NCI-H1092 (cell line): ENCODE measurements at regions not wholly inside any gene's neighbourhood (a gene's known extent, or its start where the extent isn't known, plus 50 kb on each side); places are given as distances from the start of the nearest gene placed in this dataset.

ENCODE experiments used
- DNase-seq: peaks from one replicate; lab custom pipeline; 2025; lab: John Stamatoyannopoulos, UW

DNA sequence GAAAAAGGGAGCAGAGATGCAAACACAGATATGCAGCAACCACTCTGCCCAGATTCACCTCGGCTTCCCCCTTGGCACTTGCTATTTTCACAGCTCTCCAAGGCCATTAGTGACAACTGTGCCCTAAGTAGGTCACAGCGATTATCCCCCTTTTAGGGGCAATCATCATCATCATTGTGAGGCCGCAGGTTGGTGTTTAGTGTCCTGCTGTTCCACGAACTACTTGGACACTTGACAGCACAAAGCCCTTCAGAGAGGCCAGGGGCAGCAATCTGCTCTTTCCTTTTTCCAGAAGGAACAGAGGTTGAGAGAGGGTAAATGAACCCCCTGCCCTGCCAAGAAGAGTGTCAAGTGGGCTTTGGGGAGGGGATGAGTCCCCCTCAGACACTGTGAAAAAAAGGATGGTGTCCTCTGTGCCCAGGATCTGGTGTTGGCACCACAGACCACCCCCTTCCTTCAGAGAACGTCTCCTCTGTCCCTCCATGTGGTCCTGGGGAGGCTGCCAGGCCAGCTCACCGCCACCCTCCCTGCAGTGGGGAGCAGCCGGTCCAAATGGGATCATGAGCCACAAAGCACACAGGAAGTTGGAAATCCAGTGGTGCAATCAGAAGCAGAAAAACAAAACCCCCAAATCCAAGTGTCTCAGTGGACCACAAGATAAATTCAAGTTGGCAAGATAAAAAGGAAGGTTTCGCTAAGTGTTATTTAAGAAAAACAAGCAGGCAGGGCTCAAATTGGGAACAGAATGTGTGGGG, 78.4 kb upstream of the MED9 start:
- peak; percentile 66 for DNase-seq

DNA sequence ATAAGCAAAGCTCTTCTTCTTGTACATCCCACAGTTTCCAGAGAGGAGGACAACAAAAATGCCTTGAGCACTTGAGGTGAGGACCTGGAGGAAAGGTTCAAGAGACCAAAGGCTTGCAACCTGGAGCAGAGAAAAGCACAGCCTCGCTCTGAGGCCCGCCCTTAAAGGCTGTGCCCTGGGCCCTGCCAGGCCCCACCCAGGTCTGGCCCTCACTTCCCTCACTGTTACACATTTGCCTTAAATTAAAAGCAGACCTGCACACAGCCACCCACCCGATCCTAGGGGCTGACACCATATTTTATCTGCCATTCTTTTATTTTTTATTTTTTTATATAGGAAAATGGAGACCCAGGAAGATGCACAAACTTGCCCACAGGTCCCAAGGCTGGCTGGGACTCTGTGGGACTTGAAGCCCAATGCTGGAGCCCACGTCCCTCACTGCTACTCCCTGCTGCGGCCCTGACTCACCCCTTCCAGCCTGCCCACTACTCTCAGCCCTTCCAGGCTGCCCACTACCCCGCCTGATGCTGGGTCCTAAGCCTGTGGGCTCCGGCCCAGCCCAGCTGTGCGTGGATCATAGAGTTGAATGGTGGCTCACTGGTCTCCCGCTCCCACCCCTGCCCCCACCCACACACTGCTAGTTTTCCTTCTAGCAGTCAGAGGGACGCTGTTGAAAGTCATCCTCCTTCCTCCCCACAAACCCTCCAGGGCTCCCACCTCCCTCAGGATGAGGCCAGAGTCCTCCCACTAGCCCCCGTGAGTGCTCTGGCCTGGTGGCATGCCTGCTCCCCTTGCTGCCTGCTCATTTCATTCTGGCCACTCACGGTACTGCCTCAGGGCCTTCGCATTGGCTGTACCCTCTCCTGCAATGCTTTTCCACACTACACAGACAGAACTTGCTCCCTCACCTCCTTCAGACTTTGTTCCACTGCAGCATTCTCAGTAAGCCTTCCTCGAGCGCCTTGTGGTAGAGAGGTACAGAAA, 77.6 kb upstream of the MED9 start:
- no peak for DNase-seq

DNA sequence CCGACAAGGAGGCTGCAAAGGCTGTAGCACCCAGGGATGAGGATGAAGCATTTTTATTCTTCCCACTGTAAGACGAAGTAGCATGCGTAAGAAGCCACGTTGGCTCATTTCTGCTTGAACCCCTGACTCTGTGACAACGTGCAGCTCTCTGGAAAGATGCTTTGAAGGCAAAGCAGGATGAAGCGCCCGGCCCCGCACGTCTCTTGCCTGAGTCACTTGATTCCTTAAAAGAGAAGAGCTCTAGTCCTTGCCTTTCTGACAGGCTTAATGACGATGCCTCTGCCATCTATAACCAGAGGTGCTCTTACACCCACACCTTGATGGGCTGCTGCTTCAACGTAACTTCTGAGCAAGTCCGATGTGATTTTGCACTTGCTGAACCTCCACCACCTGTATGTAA, 76.7 kb upstream of the MED9 start:
- DNase-seq: no peak

DNA sequence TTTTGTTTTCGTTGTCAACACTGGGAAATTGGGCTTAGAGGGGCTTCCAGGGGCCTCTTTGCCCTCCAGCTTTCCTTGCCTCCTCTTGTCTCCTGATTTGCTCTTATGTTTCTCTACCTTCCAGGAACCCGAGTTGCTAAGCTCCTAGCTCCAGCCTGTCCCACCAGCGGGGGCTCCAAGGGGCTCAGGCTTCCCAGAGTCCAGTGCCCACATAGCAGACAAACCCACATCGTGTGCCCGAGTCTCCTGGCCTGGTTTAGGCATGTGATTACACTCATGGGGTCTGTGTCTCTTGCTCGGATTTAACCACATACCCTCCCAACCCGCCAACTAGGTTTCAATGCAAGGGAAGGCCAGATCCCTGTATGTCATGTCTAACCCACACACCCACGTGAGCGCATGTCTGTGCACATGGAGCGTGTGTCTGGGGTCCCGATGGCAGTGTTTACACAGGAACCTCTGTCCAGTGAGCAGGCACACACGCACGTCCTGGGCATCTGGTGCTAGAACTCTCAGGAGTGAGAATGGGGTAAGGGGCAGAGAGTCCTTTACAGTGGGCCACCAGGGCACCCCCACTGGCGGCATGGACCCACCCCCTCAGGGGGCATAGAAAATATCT, 76.1 kb upstream of the MED9 start:
- no peak for DNase-seq

DNA sequence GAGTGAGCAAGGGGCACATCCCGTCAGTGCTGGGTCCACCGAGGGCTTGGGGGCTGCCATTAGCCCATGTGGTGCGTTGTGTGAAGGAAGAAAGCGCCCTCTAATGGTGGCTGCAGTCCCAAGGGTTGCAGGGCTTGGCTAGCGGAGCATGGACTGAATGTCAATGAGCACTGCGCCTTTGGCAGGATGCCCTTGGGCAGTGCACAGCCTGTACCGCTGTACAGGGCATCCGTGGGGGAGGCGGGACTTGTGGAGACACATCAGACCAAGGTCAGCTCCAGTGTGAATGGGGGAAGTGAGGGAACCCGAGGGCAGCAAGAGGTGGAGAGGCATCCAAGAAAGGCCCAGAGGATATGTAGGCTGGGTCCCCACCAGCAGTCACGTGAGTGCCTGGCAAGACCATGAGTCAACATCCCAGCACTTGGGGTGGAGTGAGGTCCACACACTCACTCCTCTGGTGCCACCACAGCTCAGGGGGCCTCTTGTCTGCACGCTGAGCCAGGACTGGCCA, 75.5 kb upstream of the MED9 start:
- no peak for DNase-seq

DNA sequence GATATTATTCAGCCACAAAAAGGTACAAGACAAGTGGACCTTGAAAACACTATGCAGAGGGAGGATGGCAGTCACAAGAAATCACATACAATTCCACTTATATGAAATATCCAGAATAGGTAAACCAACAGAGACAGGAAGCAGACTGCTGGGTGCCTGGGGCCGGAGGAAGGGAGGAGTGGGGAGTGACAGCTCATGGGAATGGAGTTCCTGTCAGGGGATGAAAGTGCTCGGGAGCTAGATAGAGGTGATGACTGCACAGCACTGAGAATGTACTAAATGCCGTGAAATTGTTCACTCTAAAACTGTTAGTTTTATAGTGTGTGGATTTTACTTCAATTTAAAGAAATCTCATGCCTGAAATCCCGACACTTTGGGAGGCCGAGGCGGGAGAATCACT, 74.2 kb upstream of the MED9 start:
- no peak for DNase-seq

DNA sequence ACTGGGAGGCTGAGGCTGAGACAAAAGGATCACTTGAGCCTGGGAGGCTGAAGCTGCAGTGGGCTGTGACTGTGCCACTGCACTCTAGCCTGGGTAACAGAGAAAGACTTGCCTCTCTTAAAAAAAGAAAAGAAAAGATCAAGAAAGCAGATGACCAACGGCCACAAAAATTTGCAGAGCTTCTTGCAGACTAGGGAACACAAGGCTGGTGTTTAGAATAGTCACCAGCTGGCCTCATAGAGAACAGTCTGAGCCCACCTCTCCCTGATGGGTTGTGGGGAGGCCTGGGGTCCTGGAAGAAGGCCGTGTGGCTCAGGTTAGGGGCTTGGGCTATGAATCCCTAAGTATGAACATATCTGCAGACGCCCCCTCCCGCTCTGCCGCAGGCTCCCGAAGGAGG, 73.7 kb upstream of the MED9 start:
- no peak for DNase-seq

DNA sequence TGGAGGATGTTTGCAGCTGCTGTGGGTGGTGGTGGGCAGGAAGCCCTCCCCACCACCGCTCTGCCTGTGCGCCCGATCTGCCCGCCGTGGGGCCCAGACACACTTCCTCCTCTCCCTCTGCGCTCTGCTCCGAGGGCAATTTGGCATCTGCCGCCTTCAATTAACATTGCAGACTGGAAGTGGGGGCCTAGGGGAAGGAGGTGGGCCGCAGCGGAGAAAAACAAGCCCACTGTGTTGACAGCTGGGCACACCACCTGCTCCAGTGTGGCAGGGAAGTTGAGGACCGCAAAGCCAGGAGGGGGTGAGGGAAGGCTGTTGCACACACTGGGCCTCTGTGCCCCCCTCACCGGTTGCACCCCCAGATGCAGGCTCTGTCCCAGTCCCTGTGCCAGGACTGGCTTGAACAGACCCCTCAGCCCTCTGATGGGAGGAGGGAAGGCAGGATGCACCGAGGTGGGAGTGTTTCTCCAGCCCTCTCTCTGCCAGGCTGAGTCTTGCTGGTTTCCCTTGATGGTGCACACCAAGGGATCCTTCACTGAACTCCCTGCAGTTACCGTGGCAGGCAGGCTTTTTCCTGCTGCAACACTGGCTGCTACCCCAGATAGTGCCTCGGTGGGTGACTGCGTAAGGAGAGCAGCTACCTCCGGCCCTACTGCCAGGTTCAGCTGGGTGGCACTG, 72.8 kb upstream of the MED9 start:
- DNase-seq: peak; percentile 85

DNA sequence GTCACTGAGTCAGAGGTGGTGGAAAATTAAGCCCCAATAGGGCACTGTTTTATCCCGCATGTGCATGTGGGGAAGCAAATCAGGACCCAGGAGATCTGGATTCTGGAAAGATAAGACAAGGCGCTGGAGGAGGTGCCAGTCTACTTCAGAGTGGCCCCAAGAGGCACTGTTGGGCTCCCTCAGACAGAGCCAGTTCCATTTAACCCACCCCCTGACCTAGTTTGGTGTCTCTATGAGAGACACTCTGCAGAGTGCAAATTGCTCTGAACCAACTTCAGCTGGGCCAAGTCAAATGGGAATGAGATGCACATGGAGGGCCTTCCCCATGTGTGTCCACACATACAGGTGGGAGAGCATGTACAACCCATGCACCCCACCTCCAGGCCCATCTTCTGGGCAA, 71.1 kb upstream of the MED9 start:
- no peak for DNase-seq

DNA sequence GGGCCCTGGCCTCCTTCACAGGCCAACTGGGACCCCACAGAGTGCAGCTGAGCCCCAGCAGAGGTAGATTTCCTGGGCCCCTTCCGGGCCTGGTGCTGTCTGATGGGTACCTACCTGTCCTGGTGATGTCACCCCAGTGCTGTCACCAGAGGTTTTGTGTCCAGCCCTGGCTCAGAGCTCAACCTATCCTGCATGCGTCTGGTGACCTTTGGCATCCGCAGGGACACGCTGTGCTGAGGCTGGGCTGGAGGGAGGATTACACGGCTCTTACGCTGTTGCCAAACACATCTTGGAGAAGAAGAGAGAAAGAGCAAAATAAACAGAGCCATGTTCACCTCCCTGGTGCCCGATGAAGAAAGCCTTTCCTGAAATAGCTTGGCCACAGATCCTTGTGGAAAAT, 70.6 kb upstream of the MED9 start:
- no peak for DNase-seq

DNA sequence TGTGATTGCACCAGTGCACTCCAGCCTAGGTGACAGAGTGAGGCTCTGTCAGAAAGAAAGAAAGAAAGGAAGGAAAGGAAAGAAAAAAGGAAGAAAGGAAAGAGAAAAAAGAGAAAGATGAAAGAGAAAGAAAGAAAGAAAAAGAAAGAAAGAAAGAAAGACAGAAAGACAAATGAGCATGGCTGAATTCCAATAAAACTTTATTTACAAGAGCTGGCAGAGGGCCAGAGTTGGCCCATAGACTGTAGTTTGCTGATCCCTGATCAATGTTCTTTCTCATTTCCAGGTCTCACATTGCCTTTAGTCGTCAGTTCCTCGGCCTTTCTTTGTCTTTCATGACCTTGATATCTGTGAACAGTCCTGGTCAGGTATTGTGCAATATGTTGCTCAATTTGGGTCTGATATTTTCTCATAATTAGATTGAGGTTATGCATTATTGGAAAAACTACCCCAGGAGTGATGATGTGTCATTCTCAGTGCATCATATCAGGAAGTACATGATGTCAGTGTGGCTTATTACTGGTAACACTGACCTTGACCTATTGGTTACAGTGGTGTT, 68.5 kb upstream of the MED9 start:
- no peak for DNase-seq

DNA sequence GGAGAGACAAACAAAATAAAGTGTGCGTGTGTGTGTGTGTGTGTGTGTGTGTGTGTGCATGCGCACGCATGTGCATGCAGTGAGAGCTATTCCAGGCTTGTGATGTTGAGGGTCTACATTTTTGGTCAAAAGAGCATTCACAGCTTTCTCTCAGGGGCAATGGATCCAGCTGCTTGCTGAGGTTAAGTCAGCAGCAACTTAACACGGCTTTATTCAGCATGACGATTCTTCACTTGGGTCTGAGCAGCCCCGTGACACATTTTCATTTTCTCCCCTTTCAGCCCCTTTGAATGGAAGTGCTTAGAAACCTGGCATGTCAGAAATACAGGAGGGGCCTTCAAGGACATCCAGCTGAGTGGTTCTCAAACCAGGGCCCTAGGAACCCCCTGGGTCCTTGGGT, 66.4 kb upstream of the MED9 start:
- no peak for DNase-seq

DNA sequence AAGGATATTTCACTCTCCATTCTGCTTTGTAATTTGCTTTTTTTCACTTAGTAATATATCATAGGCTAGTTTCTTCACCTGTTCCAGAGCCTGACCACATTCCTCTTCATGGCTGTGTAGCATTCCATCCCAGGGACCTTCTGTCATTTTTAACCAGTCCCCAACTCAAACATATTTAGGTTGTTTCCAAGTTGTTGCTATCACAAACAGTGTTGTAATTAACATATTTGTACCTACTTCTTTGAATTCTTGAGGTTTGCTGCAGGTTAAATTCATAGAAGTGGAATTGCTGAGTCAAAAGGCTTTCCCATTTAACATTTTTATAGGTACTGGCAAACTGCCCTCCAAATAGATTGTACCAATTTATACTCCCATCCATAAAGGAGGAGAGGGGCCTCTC, 65.1 kb upstream of the MED9 start:
- DNase-seq: no peak

DNA sequence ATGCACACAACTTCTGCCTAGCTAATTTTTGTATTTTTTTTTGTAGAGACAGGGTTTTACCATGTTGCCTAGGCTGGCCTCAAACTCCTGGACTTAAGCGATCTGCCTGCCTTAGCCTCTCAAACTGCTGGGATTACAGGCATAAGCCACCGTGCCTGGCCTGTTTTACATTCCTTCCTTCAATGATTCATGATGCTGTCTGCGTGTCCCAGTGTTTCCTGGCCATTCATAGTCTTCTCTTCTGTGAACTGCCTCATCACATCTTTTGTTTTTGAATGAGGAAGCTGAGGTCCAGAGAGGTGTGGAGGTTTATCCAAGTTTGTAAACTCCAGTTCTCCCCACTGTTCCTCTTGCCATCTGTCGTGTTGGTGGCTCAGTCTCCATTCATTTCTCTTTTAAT, 64.5 kb upstream of the MED9 start:
- DNase-seq: no peak

DNA sequence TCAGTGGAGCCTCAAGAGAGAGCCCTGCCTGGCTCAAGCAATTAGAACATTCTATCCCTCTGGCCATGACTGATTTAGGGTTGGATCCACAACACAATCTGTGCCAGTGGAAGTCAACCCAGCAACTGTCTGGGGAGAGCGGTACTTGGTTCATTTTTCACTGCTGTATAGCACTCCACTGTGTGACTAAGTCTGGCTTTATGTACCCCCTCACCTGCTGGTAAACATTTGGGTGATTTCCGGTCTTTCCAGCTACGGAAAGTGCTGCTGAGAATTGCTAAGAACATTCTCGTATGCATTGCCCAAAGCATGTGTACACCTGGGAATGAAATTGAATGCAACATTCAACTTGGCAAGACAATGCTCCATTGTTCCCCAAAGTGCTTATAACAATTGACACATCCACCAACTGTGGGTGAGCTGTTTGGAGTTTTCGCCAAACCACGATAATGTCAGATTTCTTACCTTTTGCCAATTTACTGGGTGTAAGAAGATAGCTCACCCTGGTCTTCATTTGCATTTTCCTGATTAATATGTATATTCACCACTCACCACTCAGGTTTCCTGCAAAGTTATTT, 63.5 kb upstream of the MED9 start:
- DNase-seq: no peak

DNA sequence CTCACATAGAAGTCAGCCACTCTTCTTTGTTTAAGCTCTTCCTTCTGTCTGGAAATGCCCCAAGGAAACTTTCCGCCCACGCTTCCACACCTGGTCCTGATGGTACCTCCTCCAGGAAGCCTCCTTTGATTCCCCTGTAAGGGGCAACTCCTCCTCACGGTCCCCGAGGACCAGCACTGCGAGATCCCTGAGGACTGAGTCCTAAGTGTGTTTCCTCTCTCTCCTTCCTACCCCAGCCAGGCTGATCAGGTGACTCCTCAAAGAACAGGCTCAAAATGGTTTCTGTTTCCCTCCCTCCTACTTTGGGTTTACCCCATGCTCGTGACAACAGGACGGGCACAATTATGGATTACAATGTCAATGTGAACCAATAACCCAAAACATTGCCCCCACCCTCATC, 63.0 kb upstream of the MED9 start:
- no peak for DNase-seq

DNA sequence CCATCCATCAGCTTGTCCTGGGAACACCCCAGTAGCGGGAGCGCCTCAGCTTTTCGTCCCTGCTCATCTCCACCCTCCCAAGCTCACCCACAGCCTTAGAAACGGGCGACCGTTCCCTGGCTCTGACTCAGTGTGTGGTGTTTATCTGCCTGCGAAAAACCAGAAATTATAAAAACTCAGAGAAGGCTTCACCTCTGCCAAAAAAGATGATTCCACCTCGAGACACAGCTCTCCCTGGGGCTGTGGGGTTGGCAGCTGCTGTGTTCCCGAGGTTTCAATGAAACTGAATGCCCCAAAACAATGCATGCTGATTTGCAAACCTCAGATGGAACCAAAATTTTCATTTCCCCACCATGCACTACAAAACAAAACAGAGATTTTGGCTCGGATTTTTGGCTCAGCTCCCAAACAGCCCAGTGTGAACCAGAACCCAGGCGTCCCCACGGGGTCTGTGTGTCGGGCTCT, 62.4 kb upstream of the MED9 start:
- DNase-seq: no peak

DNA sequence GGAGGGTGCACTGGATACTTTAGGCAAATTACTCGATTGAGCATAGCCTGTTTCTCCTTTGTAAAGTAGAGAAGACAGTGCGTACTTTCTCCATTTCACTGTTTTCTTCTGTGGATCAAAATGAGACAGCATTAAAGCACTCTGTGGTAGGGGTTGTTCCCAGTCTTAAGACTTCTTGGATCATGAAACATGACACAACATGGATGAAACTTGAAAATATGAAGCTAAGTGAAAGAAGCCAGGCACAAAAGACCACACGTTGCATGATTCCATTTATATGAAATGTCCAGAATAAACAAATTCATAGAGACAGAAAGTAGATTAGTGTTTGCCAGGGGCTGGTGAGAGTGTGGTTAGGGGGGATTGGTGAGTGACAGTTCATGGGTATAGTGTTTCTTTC, 61.8 kb upstream of the MED9 start:
- no peak for DNase-seq

DNA sequence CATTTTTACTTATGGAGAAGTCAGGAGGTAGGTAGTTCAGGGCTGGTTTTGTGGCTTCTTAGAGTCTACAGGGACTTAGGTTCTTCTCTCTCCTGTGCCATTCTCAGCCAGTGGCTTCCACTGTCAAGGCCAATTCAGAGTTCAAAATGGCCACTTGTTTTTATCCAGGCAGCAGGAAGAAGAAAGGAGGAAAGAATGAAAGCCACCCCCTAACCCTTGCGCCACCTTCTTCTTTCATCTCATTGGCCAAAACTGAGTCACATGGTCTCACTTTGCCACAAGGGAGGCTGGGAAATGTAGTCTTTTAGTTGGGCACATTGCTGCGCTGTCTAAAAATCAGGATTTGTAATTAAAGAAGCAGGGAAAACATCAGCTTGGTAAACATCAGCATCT, 60.8 kb upstream of the MED9 start:
- peak; percentile 31 for DNase-seq

DNA sequence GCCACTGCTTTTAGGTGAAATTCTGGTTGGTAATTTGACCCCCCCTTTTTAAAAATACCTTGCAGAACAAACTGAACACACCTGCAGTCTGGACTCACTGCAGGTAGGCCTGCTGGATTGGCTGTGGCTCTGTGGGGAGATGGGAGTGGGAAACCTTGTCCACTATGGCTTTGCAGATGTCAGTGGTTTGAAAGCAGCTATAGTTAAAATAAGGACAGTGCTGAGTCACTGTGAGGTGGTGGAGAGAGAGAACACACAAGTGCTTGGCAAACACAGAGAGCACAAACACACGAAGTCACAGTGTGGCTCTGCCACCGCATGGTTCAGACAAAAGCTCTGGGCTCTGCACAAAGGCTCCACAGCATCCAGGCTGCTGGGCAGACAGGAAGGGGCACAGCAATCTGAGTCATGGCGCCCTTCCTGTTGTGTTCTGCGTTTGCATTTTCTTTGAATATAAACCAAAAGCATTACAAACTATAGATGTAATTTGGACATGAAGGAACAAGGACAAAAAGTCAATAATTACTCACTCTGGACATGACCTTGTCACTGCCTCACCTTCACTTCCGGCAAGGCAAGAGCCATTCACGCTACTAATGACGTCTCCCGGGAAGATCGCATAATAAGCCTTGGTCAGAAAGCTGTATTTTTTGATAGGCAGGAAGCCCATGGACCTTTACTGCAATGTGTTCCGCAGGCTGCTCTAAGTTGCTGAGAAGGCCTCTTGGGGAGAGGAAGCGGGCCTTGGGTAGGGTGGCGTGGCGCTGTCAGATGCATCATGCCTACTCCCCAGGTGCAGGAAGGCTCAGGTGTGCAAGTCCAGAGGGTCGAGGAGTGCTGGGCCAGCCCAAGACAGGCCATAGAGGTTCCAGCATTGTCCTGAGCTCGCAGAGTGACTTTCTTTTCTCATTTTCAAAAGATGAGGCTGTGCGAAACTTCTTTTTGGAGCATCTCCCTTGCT, 60.1 kb upstream of the MED9 start:
- peak; percentile 65 for DNase-seq
